ENCODE measurements at regions not wholly inside any gene's neighbourhood (a gene's known extent, or its start where the extent isn't known, plus 50 kb on each side); places are given as distances from the start of the nearest gene placed in this dataset.

- Mint-ChIP-seq H3K27ac (ENCODE audit: low read depth) (peak overlapping the region; percentile 99), H3K36me3 (ENCODE audit: insufficient read depth) (peaks cover 13% of the 10 kb centered on the region), H3K4me3 (peak overlapping the region; percentile 61), H3K27me3 (no peaks in the 10 kb centered on the region), H3K4me1 (peaks cover 59% of the 10 kb centered on the region), H3K9me3 (no peaks in the 10 kb centered on the region)
- ATAC-seq (replicated peaks; ENCODE audit: extremely low read depth, poor library complexity, severe bottlenecking) (no peak), DNase-seq (ENCODE audit: low spot score in 2 of 2) (no peak)
Observed at GRCh38 chr1:25031601-25031965, 101.5 kb upstream of the RUNX3 start.

DNA sequence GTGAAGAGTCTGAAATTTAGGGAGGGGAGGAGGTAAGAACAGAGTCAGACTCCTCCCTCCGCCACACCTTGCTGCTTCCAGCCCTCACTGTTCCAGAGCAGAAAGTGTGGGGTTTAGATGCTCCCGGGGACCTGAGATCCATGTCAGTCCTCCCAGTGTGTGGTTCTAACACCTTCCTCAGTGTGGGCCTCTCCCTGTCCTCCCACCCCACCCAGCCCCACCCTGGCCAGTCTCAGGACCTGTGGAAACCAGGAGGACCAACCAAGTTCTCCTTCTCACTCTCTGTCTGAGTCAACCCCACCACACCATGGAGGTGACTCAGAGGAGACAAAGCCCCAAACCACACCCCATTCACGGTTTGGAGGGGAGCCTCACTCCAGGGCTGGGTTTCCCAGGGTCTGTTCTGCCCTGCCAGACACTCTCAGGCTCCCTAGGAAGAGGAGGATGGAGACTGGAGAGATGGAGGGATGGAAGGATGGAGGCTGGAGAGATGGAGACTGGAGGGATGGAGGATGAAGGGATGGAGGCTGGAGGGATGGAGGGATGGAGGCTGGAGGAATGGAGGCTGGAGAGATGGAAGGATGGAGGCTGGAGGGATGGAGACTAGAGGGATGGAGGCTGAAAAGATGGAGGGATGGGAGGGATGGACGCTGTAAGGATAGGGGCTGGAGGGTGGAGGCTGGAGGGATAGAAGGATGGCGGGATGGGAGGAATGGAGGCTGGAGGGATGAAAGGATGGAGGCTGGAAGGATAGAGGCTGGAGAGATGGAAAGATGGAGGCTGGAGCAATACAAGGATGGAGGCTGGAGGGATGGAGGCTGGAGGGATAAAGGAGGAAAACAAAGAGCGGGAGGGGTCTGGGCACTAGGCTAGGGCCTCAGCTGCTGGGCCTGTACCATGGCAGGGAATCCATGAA lies 100.9 kb upstream of the RUNX3 start:
- H3K4me1 Mint-ChIP-seq, result peaks cover 59% of the 10 kb centered on the region
- ATAC-seq (replicated peaks; ENCODE audit: extremely low read depth, poor library complexity, severe bottlenecking) (peak; percentile 54), DNase-seq (ENCODE audit: low spot score in 2 of 2) (peak in 1 of 2 donors; percentile 57)
- H3K4me3 Mint-ChIP-seq, result peak overlapping the region; percentile 61
- H3K36me3 Mint-ChIP-seq (ENCODE audit: insufficient read depth), result peaks cover 13% of the 10 kb centered on the region
- H3K27me3 Mint-ChIP-seq, result no peaks in the 10 kb centered on the region
- H3K27ac Mint-ChIP-seq (ENCODE audit: low read depth), result peak overlapping the region; percentile 99
- no peaks in the 10 kb centered on the region for H3K9me3 Mint-ChIP-seq

- peak overlapping the region; percentile 99 for H3K27ac Mint-ChIP-seq (ENCODE audit: low read depth)
- H3K9me3 Mint-ChIP-seq, result no peaks in the 10 kb centered on the region
- peaks cover 64% of the 10 kb centered on the region for H3K4me1 Mint-ChIP-seq
- no peak for ATAC-seq (replicated peaks; ENCODE audit: extremely low read depth, poor library complexity, severe bottlenecking)
- peak overlapping the region; percentile 82 for H3K4me3 Mint-ChIP-seq
- DNase-seq (ENCODE audit: low spot score in 2 of 2), result no peak
- H3K27me3 Mint-ChIP-seq, result no peaks in the 10 kb centered on the region
- peaks cover 13% of the 10 kb centered on the region for H3K36me3 Mint-ChIP-seq (ENCODE audit: insufficient read depth)
Observed at GRCh38 chr1:25030012-25030411, 99.9 kb upstream of the RUNX3 start.

DNA sequence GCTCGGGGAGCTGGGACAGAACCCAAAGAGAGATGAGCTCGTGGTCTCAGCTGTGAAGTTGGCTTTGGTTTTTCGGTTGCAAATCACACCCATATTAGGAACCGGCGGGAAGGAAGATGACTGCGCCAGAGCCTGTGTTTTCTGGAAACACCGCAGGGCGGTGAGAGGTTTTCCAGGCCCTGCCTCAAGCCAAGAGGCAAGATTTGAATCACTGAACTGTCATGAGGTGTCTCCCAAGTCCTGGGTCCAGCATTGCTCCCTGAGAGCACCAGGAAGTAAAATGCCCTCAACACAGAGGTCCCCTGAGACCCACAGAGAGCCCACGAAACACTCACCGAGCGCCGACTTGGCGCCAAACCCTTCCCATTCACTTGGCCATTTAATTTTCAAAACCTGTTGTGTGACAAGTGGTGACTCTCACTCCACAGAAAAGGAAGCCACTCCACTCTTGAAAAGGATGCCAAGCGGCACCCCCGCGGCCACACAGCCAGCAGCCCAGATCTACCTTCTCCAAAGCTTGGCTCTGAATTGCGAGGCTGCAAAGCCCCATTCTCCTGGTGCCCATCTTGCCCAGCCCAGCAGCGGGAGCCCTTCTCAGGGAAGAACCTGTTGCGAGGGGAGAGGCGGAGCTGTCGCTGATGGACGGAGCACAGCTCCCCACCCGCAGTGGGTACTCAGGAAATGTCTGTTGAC lies 99.0 kb upstream of the RUNX3 start:
- peak overlapping the region; percentile 82 for H3K4me3 Mint-ChIP-seq
- H3K36me3 Mint-ChIP-seq (ENCODE audit: insufficient read depth), result peaks cover 13% of the 10 kb centered on the region
- ATAC-seq (replicated peaks; ENCODE audit: extremely low read depth, poor library complexity, severe bottlenecking) (no peak), DNase-seq (ENCODE audit: low spot score in 2 of 2) (no peak)
- H3K9me3 Mint-ChIP-seq, result no peaks in the 10 kb centered on the region
- peaks cover 73% of the 10 kb centered on the region for H3K4me1 Mint-ChIP-seq
- peak overlapping the region; percentile 99 for H3K27ac Mint-ChIP-seq (ENCODE audit: low read depth)
- H3K27me3 Mint-ChIP-seq, result no peaks in the 10 kb centered on the region

- Mint-ChIP-seq H3K27ac (ENCODE audit: low read depth) (peak overlapping the region; percentile 99), H3K36me3 (ENCODE audit: insufficient read depth) (peaks cover 13% of the 10 kb centered on the region), H3K27me3 (no peaks in the 10 kb centered on the region), H3K9me3 (no peaks in the 10 kb centered on the region), H3K4me1 (peaks cover 78% of the 10 kb centered on the region), H3K4me3 (peak overlapping the region; percentile 82)
- ATAC-seq (replicated peaks; ENCODE audit: extremely low read depth, poor library complexity, severe bottlenecking) (no peak), DNase-seq (ENCODE audit: low spot score in 2 of 2) (no peak)
Observed at GRCh38 chr1:25028587-25028906, 98.5 kb upstream of the RUNX3 start.

DNA sequence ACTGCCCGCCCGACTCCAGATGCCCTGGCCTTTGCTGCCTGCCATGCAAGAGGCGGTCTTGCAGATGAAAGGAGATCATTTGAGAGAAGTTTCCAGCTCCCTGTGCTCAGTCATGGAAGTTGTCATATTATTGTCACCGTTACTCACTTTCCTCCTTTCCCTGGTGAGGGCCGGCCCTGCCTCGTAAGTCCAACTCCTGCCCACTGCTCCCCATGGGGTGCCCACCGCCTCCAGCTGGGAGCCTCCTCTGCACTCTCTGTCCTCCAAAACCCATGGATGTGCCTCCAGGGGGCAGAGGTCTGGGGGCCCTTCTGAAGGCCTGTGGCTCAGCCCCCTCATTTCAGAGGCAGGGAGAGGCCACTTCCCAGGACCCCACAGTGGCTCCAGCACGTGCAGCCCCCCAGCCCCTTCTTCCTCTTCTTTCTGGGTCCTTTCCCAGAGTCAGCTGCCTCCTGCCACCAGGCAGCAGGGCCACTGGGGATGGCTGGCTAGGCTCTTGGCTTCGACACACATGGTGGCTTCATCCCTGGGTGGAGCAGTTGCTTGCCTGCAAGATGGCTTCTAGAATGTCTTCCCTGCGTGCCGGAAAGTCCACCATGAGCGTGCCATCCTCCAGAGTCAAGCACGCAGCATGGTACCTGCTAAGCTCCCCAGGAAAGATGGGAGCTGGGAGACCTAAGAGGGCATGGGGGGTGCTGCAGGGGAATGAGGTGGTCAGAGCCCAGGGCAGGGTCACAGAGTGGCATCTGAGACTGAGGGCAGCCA lies 97.9 kb upstream of the RUNX3 start:
- H3K27ac Mint-ChIP-seq (ENCODE audit: low read depth), result peak overlapping the region; percentile 99
- no peak for DNase-seq (ENCODE audit: low spot score in 2 of 2)
- H3K4me1 Mint-ChIP-seq, result peaks cover 79% of the 10 kb centered on the region
- ATAC-seq (replicated peaks; ENCODE audit: extremely low read depth, poor library complexity, severe bottlenecking), result no peak
- peaks cover 15% of the 10 kb centered on the region for H3K36me3 Mint-ChIP-seq (ENCODE audit: insufficient read depth)
- peak overlapping the region; percentile 82 for H3K4me3 Mint-ChIP-seq
- no peaks in the 10 kb centered on the region for H3K9me3 Mint-ChIP-seq
- no peaks in the 10 kb centered on the region for H3K27me3 Mint-ChIP-seq

DNA sequence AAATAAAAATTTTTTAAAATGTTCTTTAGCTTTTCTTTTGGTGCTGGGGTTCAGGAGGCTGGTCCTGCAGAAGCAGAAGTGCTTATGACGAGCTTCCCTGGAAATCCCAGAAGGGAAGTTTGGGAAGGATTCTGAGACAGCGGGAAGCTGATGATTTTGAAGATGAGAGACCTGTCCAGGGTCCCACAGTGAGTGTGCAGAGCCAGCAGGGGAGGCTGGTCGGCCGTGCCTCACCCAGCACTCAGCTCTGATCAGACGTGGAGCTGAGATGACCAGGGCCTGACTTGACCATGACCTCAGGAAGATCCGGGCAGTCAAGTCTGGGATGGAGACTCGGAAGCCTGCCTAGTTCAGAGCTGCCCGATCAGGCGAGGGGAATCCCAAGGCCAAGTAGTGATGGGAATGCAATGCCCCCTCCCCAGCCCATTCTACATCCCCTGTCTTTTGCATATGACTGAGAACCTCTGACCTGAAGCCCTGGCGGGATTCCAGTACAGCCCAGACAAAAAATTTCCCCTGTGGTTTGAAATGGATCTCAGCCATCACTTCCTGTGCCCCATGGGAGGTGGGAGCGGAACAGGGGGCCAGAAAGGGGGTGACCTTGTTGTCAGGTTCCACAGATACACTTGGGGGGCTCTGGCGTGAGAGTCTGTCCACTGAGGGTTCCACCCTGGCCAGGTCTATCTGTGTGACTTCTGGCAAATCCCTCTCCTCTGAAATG lies 96.8 kb upstream of the RUNX3 start:
- ATAC-seq (replicated peaks; ENCODE audit: extremely low read depth, poor library complexity, severe bottlenecking) (no peak), DNase-seq (ENCODE audit: low spot score in 2 of 2) (no peak)
- H3K9me3 Mint-ChIP-seq, result no peaks in the 10 kb centered on the region
- no peaks in the 10 kb centered on the region for H3K27me3 Mint-ChIP-seq
- H3K4me3 Mint-ChIP-seq, result no peak overlapping the region
- peaks cover 15% of the 10 kb centered on the region for H3K36me3 Mint-ChIP-seq (ENCODE audit: insufficient read depth)
- H3K4me1 Mint-ChIP-seq, result peaks cover 76% of the 10 kb centered on the region
- H3K27ac Mint-ChIP-seq (ENCODE audit: low read depth), result no peak overlapping the region

DNA sequence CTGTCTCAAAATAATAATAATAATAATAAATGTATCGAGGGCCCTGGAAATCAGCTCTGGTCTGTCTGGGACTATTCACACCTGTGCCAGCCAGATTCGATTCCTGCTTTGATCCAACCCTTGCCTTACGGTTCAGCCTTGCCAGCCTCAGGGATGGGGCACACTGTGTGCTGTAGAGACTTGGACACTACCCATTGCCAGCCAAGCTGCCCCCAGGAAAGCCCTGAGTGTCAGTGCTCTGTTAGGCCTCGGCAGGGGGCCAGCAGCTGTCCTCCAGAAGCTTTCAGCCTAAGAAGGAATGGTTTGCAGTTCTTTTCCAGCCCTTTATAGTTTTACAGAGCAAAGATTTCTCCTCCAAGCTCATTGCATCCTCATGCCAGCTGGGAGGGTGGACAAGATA lies 96.2 kb upstream of the RUNX3 start:
- ATAC-seq (replicated peaks; ENCODE audit: extremely low read depth, poor library complexity, severe bottlenecking), result no peak
- Mint-ChIP-seq H3K27me3 (no peaks in the 10 kb centered on the region), H3K4me1 (peaks cover 76% of the 10 kb centered on the region), H3K4me3 (no peak overlapping the region), H3K27ac (ENCODE audit: low read depth) (no peak overlapping the region), H3K36me3 (ENCODE audit: insufficient read depth) (peaks cover 15% of the 10 kb centered on the region), H3K9me3 (no peaks in the 10 kb centered on the region)
- DNase-seq (ENCODE audit: low spot score in 2 of 2), result no peak

DNA sequence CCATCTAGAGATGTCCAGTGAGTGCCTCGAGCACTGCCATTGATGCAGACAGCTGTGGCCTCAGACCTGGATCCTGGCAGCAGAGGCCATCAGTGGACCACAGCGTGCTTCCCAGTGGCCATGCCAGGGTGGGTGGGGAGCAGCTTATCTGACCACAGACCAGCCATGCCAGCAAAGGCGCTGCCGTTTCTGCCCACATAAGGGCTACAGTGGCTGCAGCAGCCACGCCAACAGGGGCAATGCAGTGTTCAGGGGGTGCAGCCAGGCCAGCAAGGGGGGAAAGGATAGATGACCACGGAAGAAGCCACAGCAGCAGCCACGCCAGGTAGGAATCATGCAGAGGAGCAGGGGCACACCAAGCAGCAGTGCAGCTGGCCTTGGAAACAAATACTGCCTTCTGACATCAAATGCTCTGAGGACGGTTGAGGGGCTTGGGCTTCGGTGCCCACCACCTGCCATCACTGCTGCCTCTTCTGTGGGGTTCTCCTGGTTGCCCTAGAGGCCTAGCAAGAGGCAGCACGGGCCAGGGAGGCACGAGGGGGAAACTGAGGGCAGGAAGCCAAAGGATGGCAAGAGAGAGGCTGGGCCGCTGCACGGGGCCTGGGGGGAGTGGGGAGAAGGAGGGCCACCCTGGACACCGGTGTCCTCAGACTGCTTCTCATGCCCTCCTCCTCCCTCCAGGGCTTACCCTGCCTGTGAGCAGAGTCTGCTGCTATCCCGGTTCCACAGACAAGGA lies 94.7 kb upstream of the RUNX3 start:
- DNase-seq (ENCODE audit: low spot score in 2 of 2) (no peak), ATAC-seq (replicated peaks; ENCODE audit: extremely low read depth, poor library complexity, severe bottlenecking) (no peak)
- H3K27me3 Mint-ChIP-seq, result no peaks in the 10 kb centered on the region
- H3K27ac Mint-ChIP-seq (ENCODE audit: low read depth), result peak overlapping the region; percentile 92
- peaks cover 9% of the 10 kb centered on the region for H3K36me3 Mint-ChIP-seq (ENCODE audit: insufficient read depth)
- H3K4me1 Mint-ChIP-seq, result peaks cover 76% of the 10 kb centered on the region
- H3K9me3 Mint-ChIP-seq, result no peaks in the 10 kb centered on the region
- peak overlapping the region; percentile 32 for H3K4me3 Mint-ChIP-seq

- Mint-ChIP-seq H3K27me3 (no peaks in the 10 kb centered on the region), H3K4me1 (peaks cover 76% of the 10 kb centered on the region), H3K4me3 (peak overlapping the region; percentile 71), H3K36me3 (ENCODE audit: insufficient read depth) (peaks cover 8% of the 10 kb centered on the region), H3K27ac (ENCODE audit: low read depth) (peak overlapping the region; percentile 92), H3K9me3 (no peaks in the 10 kb centered on the region)
- ATAC-seq (replicated peaks; ENCODE audit: extremely low read depth, poor library complexity, severe bottlenecking) (no peak), DNase-seq (ENCODE audit: low spot score in 2 of 2) (no peak)
Observed at GRCh38 chr1:25023826-25024225, 93.8 kb upstream of the RUNX3 start.

DNA sequence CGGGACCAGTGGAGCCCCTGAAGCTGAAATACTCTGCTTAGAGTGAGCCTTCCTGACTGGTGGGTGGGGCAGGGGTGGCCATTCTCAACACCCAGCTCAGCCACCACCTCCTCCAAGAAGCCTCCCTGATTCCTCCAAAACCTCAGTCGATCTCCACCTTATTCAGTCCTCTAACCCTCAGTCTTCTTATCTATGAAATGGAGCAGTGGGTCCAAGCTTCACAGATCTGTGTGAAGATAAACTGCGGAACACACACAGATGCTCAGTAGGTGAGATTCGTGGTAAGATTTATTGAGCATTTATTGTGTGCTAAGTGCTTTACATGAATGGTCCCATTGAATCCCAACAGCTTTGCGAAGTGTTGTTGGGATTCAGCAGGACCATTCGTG lies 93.1 kb upstream of the RUNX3 start:
- H3K36me3 Mint-ChIP-seq (ENCODE audit: insufficient read depth), result peaks cover 8% of the 10 kb centered on the region
- H3K27ac Mint-ChIP-seq (ENCODE audit: low read depth), result peak overlapping the region; percentile 92
- DNase-seq (ENCODE audit: low spot score in 2 of 2) (no peak), ATAC-seq (replicated peaks; ENCODE audit: extremely low read depth, poor library complexity, severe bottlenecking) (no peak)
- peak overlapping the region; percentile 71 for H3K4me3 Mint-ChIP-seq
- H3K9me3 Mint-ChIP-seq, result no peaks in the 10 kb centered on the region
- no peaks in the 10 kb centered on the region for H3K27me3 Mint-ChIP-seq
- peaks cover 76% of the 10 kb centered on the region for H3K4me1 Mint-ChIP-seq
